ENCODE measurements at regions not wholly inside any gene's neighbourhood (a gene's known extent, or its start where the extent isn't known, plus 50 kb on each side); places are given as distances from the start of the nearest gene placed in this dataset.

DNA sequence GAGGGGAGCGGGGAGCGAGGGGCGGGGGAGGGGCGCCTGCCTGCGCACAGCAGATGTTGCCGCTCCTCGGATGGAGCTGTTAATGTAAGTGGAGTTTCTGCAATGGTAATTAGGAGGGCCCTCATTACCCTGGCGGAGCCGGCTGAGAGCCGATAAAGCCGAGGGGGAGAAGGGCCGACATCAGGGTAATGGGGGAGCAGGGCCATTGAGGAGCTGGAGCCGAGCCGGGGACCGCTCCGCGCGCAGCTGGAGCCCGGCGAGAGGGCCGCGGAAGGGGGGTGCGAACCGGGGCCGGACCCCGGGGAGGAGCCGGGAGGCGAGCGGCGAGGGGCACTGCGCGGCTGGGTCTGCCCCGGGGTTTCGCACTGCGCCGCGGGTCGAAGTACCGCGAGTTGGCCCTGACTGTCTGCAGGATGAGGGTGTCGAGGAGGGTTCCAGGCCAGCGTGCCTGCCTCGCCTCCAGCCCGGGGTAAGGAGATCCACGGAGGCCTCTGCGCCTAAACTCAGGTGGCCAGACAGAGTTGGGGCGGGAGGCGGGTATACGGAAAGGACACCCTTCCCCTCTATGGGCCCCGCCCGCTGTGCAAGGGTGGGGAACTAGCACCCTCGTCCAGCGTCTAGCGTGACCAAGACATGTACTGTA is 55.0 kb upstream of the LBX1 start:
- Histone ChIP-seq H3K4me3 (peak overlapping the region in 9 of 12 donors; percentile 11 to 38 (median 22)), H3K36me3 (no peaks in the 10 kb centered on the region), H3K27ac (no peak overlapping the region), H3K9me3 (no peaks in the 10 kb centered on the region), H3K4me1 (peaks cover 0 to 11% (median 4%) of the 10 kb centered on the region in 12 donors), H3K27me3 (peaks cover 15 to 72% (median 47%) of the 10 kb centered on the region in 9 donors)
- TF ChIP-seq POLR2A (IDR thresholded peaks at IDR 0.05) = no peak
- TF ChIP-seq, protein P1, sequence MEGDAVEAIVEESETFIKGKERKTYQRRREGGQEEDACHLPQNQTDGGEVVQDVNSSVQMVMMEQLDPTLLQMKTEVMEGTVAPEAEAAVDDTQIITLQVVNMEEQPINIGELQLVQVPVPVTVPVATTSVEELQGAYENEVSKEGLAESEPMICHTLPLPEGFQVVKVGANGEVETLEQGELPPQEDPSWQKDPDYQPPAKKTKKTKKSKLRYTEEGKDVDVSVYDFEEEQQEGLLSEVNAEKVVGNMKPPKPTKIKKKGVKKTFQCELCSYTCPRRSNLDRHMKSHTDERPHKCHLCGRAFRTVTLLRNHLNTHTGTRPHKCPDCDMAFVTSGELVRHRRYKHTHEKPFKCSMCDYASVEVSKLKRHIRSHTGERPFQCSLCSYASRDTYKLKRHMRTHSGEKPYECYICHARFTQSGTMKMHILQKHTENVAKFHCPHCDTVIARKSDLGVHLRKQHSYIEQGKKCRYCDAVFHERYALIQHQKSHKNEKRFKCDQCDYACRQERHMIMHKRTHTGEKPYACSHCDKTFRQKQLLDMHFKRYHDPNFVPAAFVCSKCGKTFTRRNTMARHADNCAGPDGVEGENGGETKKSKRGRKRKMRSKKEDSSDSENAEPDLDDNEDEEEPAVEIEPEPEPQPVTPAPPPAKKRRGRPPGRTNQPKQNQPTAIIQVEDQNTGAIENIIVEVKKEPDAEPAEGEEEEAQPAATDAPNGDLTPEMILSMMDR (IDR thresholded peaks at IDR 0.05) = no peak
- DNase-seq = no peak
- intact Hi-C loops (cut with DNase I) = loop anchor here in 1 of 10 donors (5.0 kb wide), 1 partner anchor 67 kb away; no protein-coding TSS in a partner anchor
- WGBS, 4 donors = 5 to 17% (median 10%) methylated on average over 16 to 54 of the region's 54 CpGs
- ATAC-seq = peak in 1 of 4 donors; percentile 35

DNA sequence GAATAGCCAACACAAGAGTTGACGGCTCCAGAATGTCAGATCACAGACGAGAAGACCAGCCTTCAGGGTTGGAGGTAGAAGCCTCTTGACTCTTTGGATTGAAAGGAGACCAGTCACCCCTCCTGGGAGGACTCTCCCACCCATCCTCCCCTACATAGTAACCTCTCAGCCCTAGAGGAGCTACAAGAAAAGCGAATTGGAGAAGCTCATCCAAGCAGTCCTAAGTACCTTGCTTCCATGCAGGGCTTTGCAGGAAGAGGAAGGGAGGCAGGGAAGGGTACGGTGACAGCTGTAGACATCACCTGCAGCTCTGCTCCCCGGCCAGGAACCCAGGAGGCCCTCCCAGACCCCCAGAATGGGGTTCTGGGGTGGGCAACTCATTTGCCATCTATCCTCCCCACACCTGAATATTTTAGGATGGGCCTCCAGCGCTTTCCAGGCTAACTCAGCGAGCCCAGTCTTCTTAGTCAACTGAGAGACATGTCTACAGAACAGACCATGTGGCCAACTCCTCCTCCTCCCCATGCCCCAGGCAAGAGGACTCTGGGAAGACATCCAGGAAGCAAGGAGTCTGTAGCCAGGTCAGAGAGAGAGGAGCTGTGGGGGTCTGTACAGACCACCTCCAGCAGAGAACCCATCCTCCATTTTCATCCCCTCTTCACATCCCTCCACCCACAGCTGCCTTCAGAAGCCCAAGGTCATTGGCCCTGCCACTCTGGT is 55.6 kb upstream of the LBX1 start:
- Histone ChIP-seq H3K36me3 (no peaks in the 10 kb centered on the region), H3K27me3 (peaks cover 15 to 76% (median 47%) of the 10 kb centered on the region in 9 donors), H3K4me1 (peaks cover 0 to 11% (median 4%) of the 10 kb centered on the region in 12 donors), H3K9me3 (no peaks in the 10 kb centered on the region), H3K27ac (no peak overlapping the region), H3K4me3 (no peak overlapping the region)
- TF ChIP-seq POLR2A (IDR thresholded peaks at IDR 0.05) = no peak
- TF ChIP-seq, protein P1 (IDR thresholded peaks at IDR 0.05) = no peak
- no peak for DNase-seq
- intact Hi-C loops (cut with DNase I) = loop anchor here in 1 of 10 donors (5.0 kb wide), 1 partner anchor 68 kb away; no protein-coding TSS in a partner anchor
- no peak for ATAC-seq
- WGBS, 4 donors = 44 to 59% (median 50%) methylated on average over 6 to 7 of the region's 7 CpGs

DNA sequence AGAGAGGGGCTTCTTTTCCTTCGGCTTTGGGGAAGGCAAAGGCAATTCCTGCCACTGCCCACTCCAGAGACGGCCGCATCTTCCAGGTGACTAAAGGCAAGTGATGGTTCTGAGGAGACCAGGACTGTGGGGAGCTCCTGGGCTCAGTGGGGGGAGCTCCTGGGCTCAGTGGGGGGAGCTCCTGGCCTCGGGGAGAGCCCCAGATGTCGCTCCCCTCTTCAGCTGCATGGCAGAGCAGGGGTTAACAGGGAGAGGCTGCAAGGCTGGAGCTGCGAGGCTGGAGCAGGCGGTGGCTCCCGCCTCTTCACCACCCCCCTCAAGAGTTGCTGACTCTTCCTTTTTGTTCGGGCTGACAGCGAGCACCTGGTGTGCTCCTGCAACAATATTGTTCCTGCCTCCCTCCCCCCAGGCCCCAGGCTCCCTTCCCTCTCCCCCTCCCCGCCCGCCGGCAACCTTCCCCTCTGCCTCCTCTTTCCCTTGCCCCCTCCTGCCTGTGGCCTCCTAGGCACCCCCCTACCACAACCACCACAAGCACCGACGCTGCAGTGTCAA is 56.3 kb upstream of the LBX1 start:
- 28 to 34% (median 29%) methylated on average over 14 to 15 of the region's 15 CpGs for WGBS, 4 donors
- Histone ChIP-seq H3K36me3 (no peaks in the 10 kb centered on the region), H3K9me3 (no peaks in the 10 kb centered on the region), H3K4me3 (no peak overlapping the region), H3K27me3 (peaks cover 15 to 81% (median 47%) of the 10 kb centered on the region in 9 donors), H3K4me1 (peaks cover 0 to 11% (median 4%) of the 10 kb centered on the region in 12 donors), H3K27ac (no peak overlapping the region)
- intact Hi-C loops (cut with DNase I) = no loop called here
- no peak for TF ChIP-seq POLR2A (IDR thresholded peaks at IDR 0.05)
- TF ChIP-seq, protein P1 (IDR thresholded peaks at IDR 0.05) = no peak
- no peak for DNase-seq
- no peak for ATAC-seq
